SK-N-DZ (cell line): ENCODE measurements at regions not wholly inside any gene's neighbourhood (a gene's known extent, or its start where the extent isn't known, plus 50 kb on each side); places are given as distances from the start of the nearest gene placed in this dataset.
"Not testable (repeated sequence)": the region's sequence is repeated elsewhere in the genome, so short reads cannot be mapped to it uniquely, and the experiment has no call there.

Experiments
- DNase-seq: peaks from one replicate; pipeline ENCODE4 v3.0.0-alpha.2; 2015; ENCODE audit warnings: low spot score

DNA sequence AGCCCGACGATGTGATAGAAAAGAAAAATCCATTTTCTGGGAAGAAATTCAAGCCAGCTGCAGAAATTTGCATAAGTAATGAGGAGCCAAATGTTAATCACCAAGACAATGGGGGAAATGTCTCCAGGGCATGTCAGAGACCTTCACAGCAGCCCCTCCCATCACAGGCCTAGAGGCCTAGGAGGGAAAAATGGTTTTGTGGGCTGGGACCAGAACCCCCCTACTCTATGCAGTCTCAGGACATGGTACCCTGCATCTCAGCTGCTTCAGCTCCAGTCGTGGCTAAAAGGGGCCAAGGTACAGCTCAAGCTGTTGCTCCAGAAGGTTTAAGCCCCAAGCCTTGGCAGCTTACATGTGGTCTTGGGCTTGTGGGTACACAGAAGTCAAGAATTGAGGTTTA lies 155.5 kb upstream of the FOXQ1 start:
- not testable (repeated sequence) for DNase-seq

DNA sequence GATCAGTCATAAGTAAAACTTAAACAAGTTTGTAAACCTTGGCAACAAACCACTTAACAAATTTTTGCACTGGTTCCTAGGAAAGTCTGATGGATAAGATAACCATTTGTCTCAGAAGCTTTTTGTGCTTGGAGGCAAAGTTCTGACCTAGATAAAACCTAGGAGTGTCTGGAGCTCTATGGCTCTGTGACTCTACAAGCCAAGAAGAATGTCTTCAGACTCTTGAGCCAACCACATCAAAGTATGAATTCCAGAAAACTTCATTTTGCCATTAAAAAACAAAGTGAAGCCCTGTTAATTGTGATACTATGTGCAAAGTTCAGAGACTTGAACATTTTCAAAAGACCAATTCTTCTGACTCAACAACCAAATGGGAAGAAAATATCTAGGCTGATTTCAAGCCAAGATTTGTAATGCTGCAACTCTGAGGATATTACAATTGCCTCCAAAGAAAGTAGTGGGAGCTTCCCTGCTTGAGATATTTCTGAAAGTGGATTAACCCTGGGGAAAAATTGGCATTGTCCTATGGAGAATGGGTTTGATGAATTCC lies 158.1 kb upstream of the FOXQ1 start:
- no peak for DNase-seq

DNA sequence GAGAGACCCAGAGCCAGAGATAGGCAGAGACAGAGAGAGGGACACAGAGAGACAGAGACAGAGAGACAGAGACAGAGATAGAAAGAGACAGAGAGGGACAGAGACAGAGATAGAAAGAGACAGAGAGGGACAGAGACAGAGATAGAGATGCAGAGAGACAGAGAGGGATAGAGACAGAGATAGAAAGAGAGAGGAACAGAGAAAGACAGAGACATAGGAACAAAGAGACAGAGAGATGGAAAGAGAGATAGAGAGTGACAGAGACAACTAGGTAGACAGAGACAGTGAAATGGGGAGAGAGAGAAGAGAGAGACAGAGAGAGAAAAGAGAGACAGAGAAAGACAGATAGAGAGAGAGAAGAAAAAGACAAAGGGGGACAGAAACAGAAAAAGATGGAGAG lies 165.4 kb upstream of the FOXQ1 start:
- no peak for DNase-seq

DNA sequence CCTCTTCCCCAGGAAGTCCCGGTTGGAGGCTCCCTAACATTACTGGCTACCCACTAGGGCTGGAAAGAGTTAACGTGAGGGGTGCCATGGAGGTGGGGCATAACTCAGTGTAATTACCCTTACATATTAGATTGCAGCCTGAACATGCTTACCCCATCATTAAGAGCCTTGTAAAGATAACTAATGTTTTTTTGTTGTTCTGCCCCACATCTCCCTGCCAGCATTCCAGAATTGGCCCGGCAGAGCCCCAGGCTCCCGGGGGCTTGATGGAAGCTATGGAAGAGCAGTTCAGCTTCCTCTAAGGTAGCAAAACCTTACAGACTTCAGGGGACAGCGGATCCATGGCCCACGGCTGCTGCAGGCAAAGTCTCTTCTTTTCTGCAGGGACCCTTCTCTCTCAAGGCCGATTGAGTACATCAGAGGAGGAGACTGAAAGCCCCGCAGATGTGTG lies 166.1 kb upstream of the FOXQ1 start:
- no peak for DNase-seq

DNA sequence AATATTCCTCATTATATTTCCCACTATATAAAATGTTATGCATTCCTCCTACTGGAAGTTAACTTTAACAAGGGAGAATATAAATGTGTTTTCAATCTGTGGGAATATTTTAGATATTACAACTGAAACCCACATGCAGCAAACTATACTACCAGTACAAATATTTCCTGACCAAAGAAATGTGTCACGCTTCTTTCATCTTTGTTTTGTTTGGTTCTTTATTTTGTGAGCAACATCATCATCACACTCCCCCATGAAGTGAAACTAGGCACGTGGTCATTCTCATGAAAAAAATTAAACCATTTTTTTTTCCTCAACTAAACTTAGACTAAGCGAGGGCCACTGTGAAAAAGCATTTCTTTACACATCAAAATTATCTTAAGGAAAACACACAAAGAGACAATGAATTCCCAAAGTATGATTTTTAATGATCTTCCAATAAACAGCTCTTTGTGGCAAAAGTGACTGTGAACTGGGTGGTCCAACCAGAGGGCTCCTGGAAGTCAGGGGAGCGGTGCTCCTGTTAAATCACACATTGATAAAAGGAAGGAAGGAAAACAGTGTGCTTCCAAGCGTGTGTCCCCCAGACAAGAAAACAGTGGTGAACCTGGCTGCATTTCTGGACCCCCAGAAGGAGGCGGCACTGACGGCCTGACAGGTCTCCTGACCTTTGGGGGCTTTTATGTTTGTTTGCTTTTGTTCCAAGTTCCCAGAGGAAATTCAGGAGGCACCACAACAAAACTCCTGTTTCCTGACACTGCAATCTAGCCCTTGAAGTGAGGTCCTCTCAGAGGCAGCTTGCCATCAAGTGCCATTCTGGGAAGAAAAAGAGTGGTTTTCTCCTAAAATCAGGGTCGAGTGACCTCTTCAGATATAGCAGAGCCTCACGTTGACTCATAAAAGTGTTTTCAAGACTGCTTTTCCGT lies 166.8 kb upstream of the FOXQ1 start:
- no peak for DNase-seq

DNA sequence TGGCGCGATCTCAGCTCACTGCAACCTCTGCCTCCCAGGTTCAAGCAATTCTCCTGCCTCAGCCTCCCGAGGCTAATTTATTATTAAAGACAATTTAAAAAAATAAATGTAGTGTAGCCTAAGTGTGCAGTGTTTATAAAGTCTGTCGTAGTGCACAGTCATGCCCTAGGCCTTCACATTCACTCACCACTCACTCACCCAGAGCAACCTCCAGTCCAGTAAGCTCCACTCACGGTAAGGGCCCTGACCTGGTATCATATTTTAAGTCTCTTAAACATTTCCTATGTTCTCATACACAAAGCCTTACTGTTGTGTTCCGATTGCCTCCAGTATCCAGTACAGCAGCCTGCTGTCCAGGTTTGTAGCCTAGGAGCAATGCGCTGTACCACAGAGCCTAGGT lies 168.2 kb upstream of the FOXQ1 start:
- DNase-seq: no peak

DNA sequence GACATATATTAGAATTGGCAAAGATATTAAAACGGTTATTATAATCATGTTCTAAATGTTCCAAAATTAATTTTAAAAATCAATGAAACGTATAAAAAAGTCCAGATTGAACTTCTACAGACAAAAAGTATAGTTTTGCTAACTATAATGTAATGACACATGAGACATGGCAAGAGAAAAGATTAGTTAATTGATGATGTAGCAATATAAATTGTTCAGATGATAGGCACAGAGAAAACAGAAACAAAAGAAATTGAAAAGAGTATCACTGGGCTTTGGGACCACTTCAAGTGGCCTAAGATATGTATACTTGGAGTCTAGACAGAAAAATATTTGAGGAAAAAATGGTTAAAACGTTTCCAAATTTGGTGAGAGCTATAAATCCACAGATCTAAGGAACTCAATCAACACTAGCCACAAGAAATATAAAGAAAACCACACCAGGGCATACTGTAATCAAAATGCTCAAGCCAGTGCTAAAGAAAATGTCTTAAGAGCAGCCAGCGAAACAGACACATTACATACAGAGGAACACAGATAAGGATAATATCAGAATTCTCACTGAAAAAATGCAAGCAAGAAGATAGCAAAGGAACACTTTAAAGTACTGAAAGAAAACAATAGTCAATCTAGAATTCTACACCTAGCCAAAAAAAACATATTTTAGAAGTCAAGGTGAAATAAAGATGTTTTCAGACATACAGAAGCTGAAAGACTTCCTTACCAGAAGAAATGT lies 172.6 kb upstream of the FOXQ1 start:
- no peak for DNase-seq

DNA sequence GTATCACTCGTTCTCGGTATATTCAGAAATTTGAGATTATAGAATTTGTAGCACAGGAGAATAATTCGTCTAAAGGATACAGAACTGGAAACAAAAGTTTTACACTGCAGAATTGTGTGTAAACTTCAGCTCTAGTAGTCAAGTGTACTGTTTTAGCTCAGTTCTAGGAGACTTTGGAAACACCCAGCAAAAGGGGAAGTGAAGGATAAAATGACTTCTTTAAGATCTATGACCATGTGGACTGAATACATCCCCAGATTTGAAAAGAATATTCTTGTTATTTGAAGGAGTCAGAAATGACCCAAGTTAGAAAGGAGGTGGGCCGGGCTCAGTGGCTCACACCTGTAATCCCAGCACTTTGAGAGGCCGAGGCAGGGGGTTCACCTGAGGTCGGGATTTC lies 174.0 kb upstream of the FOXQ1 start:
- no peak for DNase-seq

DNA sequence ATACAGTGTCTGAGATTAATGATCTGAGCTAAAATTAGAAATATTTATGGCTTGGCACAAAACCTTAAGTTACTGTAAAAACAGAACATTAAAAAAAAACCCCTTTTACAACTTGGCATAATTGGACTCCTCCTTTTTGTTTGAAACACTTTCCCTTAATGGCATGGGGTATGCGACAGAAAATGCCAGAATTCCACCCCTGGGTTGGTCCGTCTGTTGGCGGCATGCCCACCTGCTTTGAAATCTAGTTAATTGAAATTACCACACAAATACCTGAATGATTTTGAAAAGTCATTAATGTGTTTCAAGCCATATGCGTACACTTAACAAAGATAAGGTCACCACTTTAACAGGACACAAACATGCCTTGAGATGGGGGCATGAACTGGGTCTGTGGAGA lies 175.1 kb upstream of the FOXQ1 start:
- DNase-seq: no peak

DNA sequence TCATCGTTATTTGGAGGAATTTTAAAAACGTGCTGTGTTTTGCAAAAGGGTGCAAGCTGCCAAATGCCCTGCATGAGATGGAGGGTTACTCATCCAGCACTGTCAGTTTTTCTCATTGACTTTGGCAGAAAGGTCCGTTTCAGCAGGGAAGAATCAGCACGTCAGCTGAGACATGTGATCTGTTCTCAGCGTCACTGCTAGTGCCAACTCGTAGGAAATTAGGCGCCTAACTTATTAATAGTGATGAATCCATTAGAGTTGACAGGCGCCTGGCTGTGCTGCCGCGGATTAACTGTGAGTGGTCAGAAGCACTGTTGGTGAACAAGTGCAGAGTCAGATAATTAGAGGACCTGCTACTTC lies 175.5 kb upstream of the FOXQ1 start:
- no peak for DNase-seq

DNA sequence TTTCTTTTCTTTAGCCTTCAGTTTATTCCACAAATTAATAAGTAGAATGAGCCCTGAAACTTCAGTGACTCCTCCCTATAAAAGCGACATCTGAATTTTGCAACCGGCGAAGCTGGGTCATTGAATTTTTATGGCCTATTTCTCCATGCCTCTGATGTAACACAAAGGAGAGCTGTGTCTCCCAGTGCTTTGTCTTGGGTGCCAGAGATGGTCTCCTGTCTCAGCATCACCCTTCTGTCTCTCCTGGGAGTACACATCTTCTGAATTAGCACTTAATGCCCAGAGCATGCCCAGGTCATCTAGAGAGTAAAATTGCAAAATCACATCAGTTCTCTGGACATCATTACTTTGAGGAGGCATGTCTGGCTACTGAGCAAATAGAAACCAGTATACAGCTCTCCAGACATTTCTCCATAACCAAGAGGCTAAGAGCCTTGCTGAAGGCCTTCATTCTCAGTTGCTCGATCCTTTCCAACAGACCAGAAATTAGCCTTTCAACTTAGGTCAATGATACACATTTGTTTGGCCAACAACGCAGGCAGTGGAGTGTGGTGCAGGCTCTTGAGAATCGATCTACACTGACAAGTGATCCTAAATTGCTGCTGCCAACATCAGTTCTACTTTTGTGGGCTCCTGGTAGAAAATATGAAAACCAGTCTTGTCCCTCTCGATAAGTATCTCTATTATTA lies 176.0 kb upstream of the FOXQ1 start:
- no peak for DNase-seq

DNA sequence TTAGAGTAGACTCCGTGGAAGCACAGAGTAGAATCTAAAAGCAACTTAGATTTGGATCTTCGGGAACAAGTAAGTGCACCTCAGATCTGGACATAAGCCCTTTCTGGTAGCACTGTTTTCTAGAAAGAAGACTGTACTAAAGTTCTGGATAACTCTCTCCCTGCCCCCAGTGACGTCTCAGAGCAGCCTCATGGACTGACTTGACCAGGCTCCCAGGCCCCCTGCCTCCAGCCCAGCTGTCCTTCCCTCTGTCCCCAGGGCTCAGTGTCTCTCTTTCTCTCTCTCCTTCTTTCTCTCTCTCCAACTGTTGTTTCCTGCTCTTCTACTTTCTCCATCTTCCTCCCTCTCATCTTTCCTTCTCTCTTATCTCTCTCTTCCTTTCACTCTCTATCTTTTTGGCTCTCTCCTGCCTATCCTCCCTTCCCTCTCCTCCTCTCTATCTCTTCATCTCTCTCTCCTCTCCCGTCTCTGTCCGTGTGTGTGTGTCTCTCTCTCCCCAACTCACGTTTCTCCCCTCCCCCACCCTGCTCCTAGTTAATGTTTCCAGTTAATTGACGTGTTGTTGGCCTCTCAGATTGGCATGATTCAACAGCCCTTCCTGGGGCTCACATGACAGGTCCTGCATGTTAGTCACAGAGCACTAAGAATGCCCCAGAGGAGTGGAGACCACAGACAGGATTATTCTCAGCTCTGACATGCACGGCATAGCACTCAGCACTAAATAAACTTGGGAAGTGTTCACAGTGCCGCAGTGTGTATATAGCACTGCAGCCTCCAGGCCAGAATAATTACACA lies 180.4 kb upstream of the FOXQ1 start:
- DNase-seq: no peak

DNA sequence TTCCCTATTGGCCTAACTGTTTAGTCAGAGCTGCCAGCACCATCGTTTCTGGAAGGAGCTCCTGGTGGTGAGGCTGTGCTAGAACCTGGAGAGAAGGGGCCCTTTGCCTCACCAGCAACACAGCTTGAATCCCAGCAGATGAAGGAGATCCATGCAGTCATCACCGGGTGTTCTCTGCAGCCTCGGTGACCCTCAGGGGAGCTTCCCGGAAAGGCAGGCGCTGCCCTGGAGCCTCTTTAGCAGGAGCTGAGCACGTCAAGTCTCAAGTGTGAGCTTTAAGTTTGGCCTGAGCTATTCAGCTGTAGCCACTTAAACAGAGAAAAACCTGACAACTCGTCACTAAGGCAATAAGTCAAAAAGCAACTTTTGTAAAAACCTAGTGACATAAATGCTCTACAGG lies 181.2 kb upstream of the FOXQ1 start:
- DNase-seq: no peak

DNA sequence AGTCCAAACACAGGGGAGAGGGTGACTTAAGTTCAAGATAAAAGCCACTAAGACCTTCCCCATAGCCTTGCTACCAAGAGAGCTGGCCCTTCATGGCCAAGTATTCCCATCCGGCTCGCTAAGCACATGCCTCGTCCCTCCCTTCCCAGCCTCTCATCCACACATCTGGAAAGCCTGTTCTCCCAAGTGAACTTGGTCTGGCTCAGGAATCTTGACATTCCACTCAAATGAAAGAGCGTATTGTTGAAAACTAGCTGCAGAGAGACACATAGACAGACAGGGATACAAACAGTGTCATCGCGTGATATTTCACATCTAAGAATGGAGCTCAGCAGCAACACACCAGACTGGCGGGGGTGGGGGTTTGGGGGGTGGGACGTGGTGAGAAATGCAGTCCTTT lies 182.8 kb upstream of the FOXQ1 start:
- no peak for DNase-seq

DNA sequence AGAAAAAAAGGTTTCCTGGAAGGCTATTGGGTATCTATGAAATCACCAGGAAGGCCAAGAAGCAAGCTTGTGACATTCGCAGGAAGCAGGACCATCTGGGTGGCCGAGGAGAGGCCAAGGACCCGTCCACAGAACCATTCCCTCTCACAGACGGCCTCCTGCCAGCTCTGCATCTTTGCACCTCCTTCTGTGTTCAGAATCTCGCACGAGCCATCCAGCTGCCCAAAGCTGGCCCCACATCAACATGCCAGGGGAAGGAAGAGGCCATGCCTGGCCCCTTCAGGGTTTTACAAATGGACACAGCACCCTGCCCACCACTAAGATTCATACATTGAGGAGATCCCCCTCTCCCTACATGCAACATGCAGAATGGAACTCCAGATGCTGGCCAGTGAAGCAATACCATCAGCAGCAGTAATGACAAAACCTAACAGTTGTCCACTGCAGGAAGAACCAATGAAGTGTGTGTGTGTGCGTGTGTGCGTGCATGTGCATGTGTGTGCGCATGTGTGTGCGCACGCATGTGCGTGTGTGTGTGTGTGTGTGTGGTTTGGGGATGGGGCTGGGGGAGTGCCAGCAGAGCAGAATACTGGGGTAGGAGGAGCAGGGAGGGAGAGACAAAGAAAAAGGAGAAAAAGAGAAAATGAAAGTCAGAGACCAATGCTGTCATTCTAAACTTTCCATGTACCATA lies 184.2 kb upstream of the FOXQ1 start:
- no peak for DNase-seq

DNA sequence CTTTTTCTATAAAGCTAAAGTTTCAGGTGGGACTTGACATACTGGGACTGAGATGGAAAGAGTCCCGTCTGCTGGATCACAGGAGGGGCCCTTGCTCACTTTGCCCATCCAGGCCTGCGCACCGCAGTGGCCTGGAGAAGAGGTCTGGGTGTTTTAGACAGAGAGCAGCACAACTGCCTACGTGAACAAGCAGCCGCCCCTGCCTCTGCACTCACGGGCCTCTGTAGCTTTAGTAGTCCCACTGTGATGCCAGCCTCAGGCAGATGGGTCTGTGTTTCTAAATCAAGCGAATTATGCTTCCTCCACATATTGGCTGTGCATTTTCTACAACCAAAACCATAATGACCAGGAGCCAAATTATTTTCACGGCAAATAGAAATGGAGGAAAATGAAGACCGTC lies 184.8 kb upstream of the FOXQ1 start:
- no peak for DNase-seq

DNA sequence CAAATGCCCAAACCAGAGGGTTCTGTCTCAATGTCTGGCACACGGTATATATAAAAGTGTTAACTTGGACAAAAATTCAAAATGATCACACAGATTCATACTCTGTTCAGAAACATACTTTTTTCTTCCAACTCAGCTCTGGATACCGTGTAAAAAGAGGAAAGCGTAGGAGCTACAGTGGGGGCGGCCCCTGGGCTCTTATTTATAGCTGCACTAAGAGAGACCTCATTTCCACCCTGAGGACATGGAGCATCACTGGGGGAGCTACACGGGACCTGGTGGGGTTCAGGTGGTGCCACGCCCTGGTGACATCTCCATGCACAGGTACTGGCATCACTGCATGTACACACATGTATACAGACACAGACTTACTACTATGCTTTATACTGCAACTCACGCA lies 185.9 kb upstream of the FOXQ1 start:
- DNase-seq: no peak

DNA sequence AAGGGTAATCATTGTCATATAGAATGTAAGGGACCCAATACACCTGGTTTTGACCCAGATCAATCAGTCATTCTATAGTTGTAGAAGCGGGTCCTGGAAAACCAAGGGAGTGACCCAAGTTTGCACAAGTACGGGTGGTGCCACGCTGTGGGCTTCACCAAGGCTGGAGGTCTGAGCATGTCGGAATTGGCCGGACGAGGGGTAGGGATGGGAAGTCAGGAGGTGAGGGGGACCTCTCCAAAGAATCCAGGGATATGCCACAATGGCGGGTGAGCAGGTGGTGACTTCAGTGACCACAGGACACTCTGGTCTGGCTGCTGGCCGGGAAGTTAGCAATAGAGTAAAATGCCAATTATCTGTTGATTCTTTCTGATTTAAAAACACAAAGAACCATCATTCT lies 186.6 kb upstream of the FOXQ1 start:
- no peak for DNase-seq

DNA sequence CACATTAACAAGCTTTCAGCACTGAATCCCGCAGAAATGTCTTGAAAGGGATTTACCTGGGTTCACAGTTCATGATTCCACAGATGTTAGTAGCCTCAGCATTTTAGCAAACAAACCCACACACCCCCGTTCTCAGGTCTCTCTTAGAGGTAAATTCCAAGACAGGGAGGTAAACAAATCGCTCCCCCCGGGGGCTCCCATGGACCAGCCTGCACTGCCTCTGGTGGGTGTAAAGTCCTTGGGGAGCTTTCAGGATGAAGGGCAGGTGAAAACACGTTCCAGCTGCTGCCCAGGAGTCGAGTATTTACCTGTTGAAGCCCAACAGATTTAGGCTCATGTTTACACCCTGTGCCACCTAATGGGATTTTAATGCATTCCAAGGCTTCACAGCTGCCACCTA lies 187.0 kb upstream of the FOXQ1 start:
- DNase-seq: no peak
